ENCODE measurements at regions not wholly inside any gene's neighbourhood (a gene's known extent, or its start where the extent isn't known, plus 50 kb on each side); places are given as distances from the start of the nearest gene placed in this dataset.

GRCh38 chr11:27282806-27283205, 80.2 kb downstream of the CCDC34 start:
- TF ChIP-seq CHD4 (IDR thresholded peaks at IDR 0.05; ENCODE audit: borderline replicate concordance), result no peak
- no peak for TF ChIP-seq CTCF (IDR thresholded peaks at IDR 0.05)
- TF ChIP-seq REST (IDR thresholded peaks at IDR 0.05), result no peak
